Mucosa of gallbladder (tissue), 1 donor: ENCODE measurements at regions not wholly inside any gene's neighbourhood (a gene's known extent, or its start where the extent isn't known, plus 50 kb on each side); places are given as distances from the start of the nearest gene placed in this dataset.

ENCODE experiments used
- DNase-seq: peaks from one replicate; pipeline ENCODE4 v3.0.0-alpha.2; 2020; ENCODE audit warnings: low spot score
- donor health status: DM: no; HTN: no; CAD: no.

DNA sequence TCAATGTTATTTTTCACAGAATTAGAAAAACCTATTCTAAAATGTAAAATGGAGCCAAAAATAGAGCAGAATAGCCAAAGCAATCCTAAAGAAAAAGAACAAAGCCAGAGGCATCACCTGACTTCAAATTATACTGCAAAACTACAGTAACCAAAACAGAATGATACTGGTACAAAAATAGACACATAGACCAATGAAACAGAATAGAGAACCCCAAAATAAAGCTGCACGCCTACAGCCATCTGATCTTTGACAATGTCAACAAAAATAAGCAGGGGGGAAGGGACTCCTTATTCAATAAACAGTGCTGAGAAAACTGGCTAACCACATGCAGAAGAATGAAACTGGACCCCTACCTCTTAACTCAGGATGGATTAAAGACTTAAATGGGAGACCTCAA is 65.8 kb upstream of the PDE4D start:
- DNase-seq, result no peak

DNA sequence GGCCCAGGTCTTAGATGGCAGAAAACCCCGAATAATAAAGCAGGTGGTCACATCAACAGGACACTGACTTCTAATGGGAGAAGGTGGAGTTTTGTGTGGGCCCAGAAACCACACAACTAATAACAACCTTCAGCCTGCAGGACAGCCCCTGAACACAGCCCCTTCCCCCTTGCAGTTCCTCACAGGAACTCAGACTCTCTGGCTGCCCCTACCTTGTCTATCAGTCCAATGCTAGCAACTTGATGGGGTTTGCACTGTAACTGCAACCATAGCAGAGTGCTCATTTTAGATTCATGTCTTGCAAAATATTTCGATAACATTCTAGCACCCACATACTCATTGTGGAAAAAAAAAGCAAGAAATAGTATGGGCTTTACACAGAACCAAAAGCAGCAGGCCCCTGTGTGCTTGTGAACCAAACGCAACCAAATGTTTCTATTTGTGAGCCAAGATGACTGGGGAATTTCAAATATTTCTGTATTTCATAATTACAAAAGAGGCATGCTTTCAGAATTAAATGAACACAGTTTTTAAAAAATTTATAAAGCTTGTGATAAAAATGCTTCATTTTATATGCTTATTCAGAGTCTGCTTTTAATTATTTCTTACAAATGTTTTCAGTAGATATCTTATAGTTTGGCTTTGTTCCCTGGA is 62.7 kb upstream of the PDE4D start:
- DNase-seq, result no peak

DNA sequence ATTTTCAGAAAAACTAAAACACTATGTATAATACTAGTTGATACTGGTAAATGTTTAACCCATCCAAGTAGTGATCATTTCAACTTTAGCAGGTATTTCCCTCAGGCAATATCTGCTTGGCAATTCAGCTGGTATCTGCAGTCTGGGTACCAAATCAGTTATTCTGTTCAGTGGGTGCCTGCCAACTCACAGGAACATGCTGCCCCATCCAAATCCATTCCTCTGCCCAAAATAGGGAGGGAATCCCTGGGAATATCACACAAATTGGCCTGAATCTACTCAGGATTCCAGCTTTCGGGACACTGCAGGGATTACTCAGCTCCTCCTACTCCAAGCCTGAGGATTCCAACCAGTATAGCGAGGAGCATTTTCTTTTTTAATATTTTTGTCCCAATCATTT is 61.7 kb upstream of the PDE4D start:
- DNase-seq, result no peak

DNA sequence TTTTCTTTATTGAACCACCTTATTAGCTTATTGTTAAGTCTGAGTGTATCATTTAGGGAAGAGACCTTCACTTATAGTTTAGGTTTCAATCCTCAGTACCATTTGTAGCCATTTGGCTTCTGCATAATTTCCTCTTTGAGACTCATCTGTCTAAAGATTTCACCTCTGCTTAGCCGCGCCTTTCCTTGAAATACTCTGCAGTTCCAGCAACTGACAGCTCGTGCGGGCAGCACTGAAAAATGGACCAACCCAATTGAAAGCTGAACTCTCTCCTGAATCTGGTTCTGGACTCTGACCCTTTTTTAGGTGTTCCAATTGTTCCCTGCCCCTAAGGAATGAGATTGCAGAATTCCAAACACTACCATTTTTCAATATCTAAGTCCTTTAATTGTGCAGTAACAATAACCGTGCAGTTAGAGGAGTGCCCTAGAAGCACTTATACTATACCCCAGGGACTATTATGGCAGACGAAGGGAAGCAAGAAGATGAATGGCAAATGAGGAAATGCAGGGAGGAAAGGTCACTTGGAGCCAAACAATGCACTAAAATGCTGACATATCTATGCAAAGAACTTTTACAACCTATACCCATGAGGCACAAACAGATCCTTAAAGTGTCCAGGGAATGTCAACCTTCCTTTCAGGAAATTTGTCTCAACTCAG is 50.1 kb upstream of the PDE4D start:
- no peak for DNase-seq
